ENCODE measurements at regions not wholly inside any gene's neighbourhood (a gene's known extent, or its start where the extent isn't known, plus 50 kb on each side); places are given as distances from the start of the nearest gene placed in this dataset.

DNA sequence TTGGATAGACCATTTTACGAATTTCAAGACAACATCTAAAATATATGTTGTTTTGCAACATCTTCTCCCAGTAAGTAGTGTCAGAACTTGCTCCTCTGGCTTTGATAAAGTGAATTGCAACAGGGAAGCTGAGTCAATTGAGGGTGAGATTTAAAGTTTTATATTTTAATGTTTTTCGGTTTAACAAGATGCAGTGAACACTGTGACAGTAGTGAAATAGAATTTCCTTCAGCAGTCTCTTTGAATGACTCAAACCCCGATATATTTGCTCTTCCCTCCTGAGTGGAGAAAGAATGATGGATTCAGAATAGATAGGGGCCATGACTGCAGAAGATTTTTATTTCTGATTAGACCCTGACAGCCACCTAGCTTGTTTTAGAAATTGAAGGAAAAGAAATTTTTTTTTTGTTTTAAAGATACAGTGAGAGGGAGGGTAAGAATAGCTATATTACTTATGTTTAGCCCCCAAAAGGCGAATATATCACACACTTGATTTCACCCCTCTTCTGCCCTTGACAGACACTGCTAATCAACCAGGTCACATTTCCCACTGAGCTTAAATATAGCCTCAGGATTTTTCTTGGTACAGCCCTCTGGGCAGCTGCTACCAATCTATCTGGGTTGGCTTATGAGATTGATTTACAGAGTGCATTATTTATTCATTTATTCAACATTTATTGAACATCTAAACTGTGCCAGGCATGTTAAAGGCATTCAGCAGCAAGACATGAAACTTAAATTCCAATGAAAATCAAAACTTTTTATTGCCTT lies 183.3 kb upstream of the ADAMTS9 start:
- Histone ChIP-seq H3K4me1 (ENCODE audit: insufficient read depth) (no peaks in the 10 kb centered on the region), H4K20me1 (ENCODE audit: insufficient read depth) (no peaks in the 10 kb centered on the region), H3K9me3 (ENCODE audit: low read depth) (no peaks in the 10 kb centered on the region), H3K9ac (no peak overlapping the region), H3F3A (ENCODE audit: insufficient read depth) (no peaks in the 10 kb centered on the region), H3K4me2 (ENCODE audit: unreplicated experiment) (no peak overlapping the region), H3K79me2 (ENCODE audit: insufficient read depth) (no peaks in the 10 kb centered on the region), H3K27me3 (replicated peaks; ENCODE audit: insufficient read depth) (no peaks in the 10 kb centered on the region), H3K4me3 (no peak overlapping the region), H3K27ac (no peak overlapping the region), H3K36me3 (ENCODE audit: low read depth) (no peaks in the 10 kb centered on the region), H3K9me2 (ENCODE audit: insufficient read depth) (no peaks in the 10 kb centered on the region), H2AFZ (no peak overlapping the region)
- peak; percentile 9 for DNase-seq
- TF ChIP-seq EZH2 (IDR thresholded peaks at IDR 0.05; ENCODE audit: insufficient read depth, poor library complexity, severe bottlenecking) (no peak), EZH2phosphoT487 (IDR thresholded peaks at IDR 0.05; ENCODE audit: insufficient read depth, low read depth) (no peak)
- in situ Hi-C loops (cut with MboI), result no loop called here
- 44 to 45% methylated on average over 4 of the region's 4 CpGs for WGBS, 2 experiments (ENCODE audit: low coverage in 1 of 2, low lambda C conversion rate in 2 of 2, missing lambda C conversion rate in 2 of 2)

- Histone ChIP-seq H3K4me3 (no peak overlapping the region), H3K9me3 (ENCODE audit: low read depth) (no peaks in the 10 kb centered on the region), H3K79me2 (ENCODE audit: insufficient read depth) (no peaks in the 10 kb centered on the region), H4K20me1 (ENCODE audit: insufficient read depth) (no peaks in the 10 kb centered on the region), H3K9ac (no peak overlapping the region), H3K27ac (no peak overlapping the region), H3F3A (ENCODE audit: insufficient read depth) (no peaks in the 10 kb centered on the region), H3K27me3 (replicated peaks; ENCODE audit: insufficient read depth) (no peaks in the 10 kb centered on the region), H3K4me2 (ENCODE audit: unreplicated experiment) (no peak overlapping the region), H3K4me1 (ENCODE audit: insufficient read depth) (no peaks in the 10 kb centered on the region), H3K36me3 (ENCODE audit: low read depth) (no peaks in the 10 kb centered on the region), H3K9me2 (ENCODE audit: insufficient read depth) (no peaks in the 10 kb centered on the region), H2AFZ (no peak overlapping the region)
- in situ Hi-C loops (cut with MboI), result no loop called here
- WGBS, 2 experiments (ENCODE audit: low coverage in 1 of 2, low lambda C conversion rate in 2 of 2, missing lambda C conversion rate in 2 of 2), result 85 to 88% methylated on average over 2 of the region's 2 CpGs
- no peak for TF ChIP-seq EZH2 (IDR thresholded peaks at IDR 0.05; ENCODE audit: insufficient read depth, poor library complexity, severe bottlenecking)
- TF ChIP-seq EZH2phosphoT487 (IDR thresholded peaks at IDR 0.05; ENCODE audit: insufficient read depth, low read depth), result no peak
- no peak for DNase-seq
Observed at GRCh38 chr3:64867224-64867623, 179.4 kb upstream of the ADAMTS9 start.

- Histone ChIP-seq H2AFZ (no peak overlapping the region), H3K4me3 (no peak overlapping the region), H3K36me3 (ENCODE audit: low read depth) (no peaks in the 10 kb centered on the region), H4K20me1 (ENCODE audit: insufficient read depth) (no peaks in the 10 kb centered on the region), H3K4me1 (ENCODE audit: insufficient read depth) (no peaks in the 10 kb centered on the region), H3K9me2 (ENCODE audit: insufficient read depth) (no peaks in the 10 kb centered on the region), H3K27me3 (replicated peaks; ENCODE audit: insufficient read depth) (no peaks in the 10 kb centered on the region), H3K4me2 (ENCODE audit: unreplicated experiment) (no peak overlapping the region), H3F3A (ENCODE audit: insufficient read depth) (no peaks in the 10 kb centered on the region), H3K9ac (no peak overlapping the region), H3K27ac (no peak overlapping the region), H3K79me2 (ENCODE audit: insufficient read depth) (no peaks in the 10 kb centered on the region), H3K9me3 (ENCODE audit: low read depth) (no peaks in the 10 kb centered on the region)
- in situ Hi-C loops (cut with MboI), result no loop called here
- DNase-seq, result no peak
- TF ChIP-seq EZH2 (IDR thresholded peaks at IDR 0.05; ENCODE audit: insufficient read depth, poor library complexity, severe bottlenecking), result no peak
- WGBS, 2 experiments (ENCODE audit: low coverage in 1 of 2, low lambda C conversion rate in 2 of 2, missing lambda C conversion rate in 2 of 2), result 46 to 51% methylated on average over 4 of the region's 4 CpGs
Observed at GRCh38 chr3:64865839-64866570, 178.2 kb upstream of the ADAMTS9 start.

- DNase-seq, result no peak
- H3K9ac ChIP-seq, result no peak overlapping the region
- H3K4me1 ChIP-seq (ENCODE audit: insufficient read depth), result no peaks in the 10 kb centered on the region
- H3K9me3 ChIP-seq (ENCODE audit: low read depth), result no peaks in the 10 kb centered on the region
- no peaks in the 10 kb centered on the region for H3K9me2 ChIP-seq (ENCODE audit: insufficient read depth)
- no peaks in the 10 kb centered on the region for H3K79me2 ChIP-seq (ENCODE audit: insufficient read depth)
- H3F3A ChIP-seq (ENCODE audit: insufficient read depth), result no peaks in the 10 kb centered on the region
- H3K27ac ChIP-seq, result no peak overlapping the region
- no peak overlapping the region for H3K4me2 ChIP-seq (ENCODE audit: unreplicated experiment)
- TF ChIP-seq EZH2 (IDR thresholded peaks at IDR 0.05; ENCODE audit: insufficient read depth, poor library complexity, severe bottlenecking) (no peak), EZH2phosphoT487 (IDR thresholded peaks at IDR 0.05; ENCODE audit: insufficient read depth, low read depth) (no peak)
- H2AFZ ChIP-seq, result no peak overlapping the region
- no peaks in the 10 kb centered on the region for H4K20me1 ChIP-seq (ENCODE audit: insufficient read depth)
- WGBS, 2 experiments (ENCODE audit: low coverage in 1 of 2, low lambda C conversion rate in 2 of 2, missing lambda C conversion rate in 2 of 2), result 84 to 87% methylated on average over 11 of the region's 11 CpGs
- in situ Hi-C loops (cut with MboI), result no loop called here
- no peaks in the 10 kb centered on the region for H3K36me3 ChIP-seq (ENCODE audit: low read depth)
- H3K4me3 ChIP-seq, result no peak overlapping the region
- H3K27me3 ChIP-seq (replicated peaks; ENCODE audit: insufficient read depth), result no peaks in the 10 kb centered on the region
Observed at GRCh38 chr3:64863226-64864212, 175.7 kb upstream of the ADAMTS9 start.
